Liver (tissue), 8 donors: ENCODE measurements at regions not wholly inside any gene's neighbourhood (a gene's known extent, or its start where the extent isn't known, plus 50 kb on each side); places are given as distances from the start of the nearest gene placed in this dataset.

Experiments
- DNase-seq: peaks from one replicate; pipeline ENCODE4 v3.0.0-alpha.2; 2017; ENCODE audit warnings: low spot score
- H3K27ac ChIP-seq, 2 donors: one replicate each; pipeline ENCODE4 v1.7.0; 2013; ENCODE audit warnings: inconsistent platforms in 2 of 2, low read length in 2 of 2, control low read depth in 1 of 2, low read depth in 1 of 2, mild to moderate bottlenecking in 1 of 2
- H3K27me3 ChIP-seq, 4 donors: one replicate each; pipeline versions ENCODE4 v1.6.1 to v1.7.0; 2013; ENCODE audit warnings: low read length in 3 of 4, inconsistent platforms in 1 of 4, mild to moderate bottlenecking in 1 of 4, moderate library complexity in 1 of 4; ENCODE audit not compliant: control insufficient read depth in 4 of 4, insufficient read depth in 4 of 4
- H3K36me3 ChIP-seq, 4 donors: one replicate each; pipeline versions ENCODE4 v1.6.1 to v1.7.0; 2013; ENCODE audit warnings: low read length in 3 of 4, mild to moderate bottlenecking in 3 of 4, low read depth in 1 of 4, moderate library complexity in 1 of 4; ENCODE audit not compliant: control insufficient read depth in 4 of 4, insufficient read depth in 3 of 4
- H3K4me1 ChIP-seq, 4 donors: one replicate each; pipeline versions ENCODE4 v1.6.1 to v1.7.0; 2013; ENCODE audit warnings: low read length in 3 of 4, mild to moderate bottlenecking in 3 of 4, moderate library complexity in 1 of 4; ENCODE audit not compliant: control insufficient read depth in 4 of 4, insufficient read depth in 4 of 4
- H3K4me3 ChIP-seq, 3 donors: one replicate each; pipeline versions ENCODE4 v1.6.1 to v1.7.0; 2013; ENCODE audit warnings: low read length in 3 of 3, control low read depth in 1 of 3, low read depth in 1 of 3, mild to moderate bottlenecking in 1 of 3
- H3K9ac ChIP-seq, 2 donors: one replicate each; pipeline ENCODE4 v1.7.0; 2013; ENCODE audit warnings: low read length in 2 of 2, mild to moderate bottlenecking in 2 of 2, moderate library complexity in 2 of 2, control low read depth in 1 of 2, low read depth in 1 of 2
- H3K9me3 ChIP-seq, 4 donors: one replicate each; pipeline versions ENCODE4 v1.6.1 to v1.7.0; 2013; ENCODE audit warnings: low read length in 3 of 4; ENCODE audit not compliant: control insufficient read depth in 4 of 4
- FOXA1 ChIP-seq: IDR thresholded peaks from 2 replicates; pipeline ENCODE4 v1.6.1; 2016; ENCODE audit warnings: antibody characterized with exemption
- FOXA2 ChIP-seq: IDR thresholded peaks from 2 replicates; pipeline ENCODE4 v1.6.1; 2016; ENCODE audit warnings: antibody characterized with exemption
- GABPA ChIP-seq, 2 donors: IDR thresholded peaks in 1 of 2; conservative IDR thresholded peaks in 1 of 2; 2 replicates each; pipeline ENCODE4 v1.6.1; 2016; ENCODE audit warnings: antibody characterized with exemption in 2 of 2, mild to moderate bottlenecking in 1 of 2, moderate library complexity in 1 of 2
- HNF4A ChIP-seq, 2 donors: conservative IDR thresholded peaks; 2 replicates each; pipeline ENCODE4 v1.6.1; 2016; ENCODE audit warnings: antibody characterized with exemption in 2 of 2, mild to moderate bottlenecking in 2 of 2
- HNF4G ChIP-seq: IDR thresholded peaks from 2 replicates; pipeline ENCODE4 v1.6.1; 2016; ENCODE audit warnings: antibody characterized with exemption
- JUND ChIP-seq, 2 donors: IDR thresholded peaks; 2 replicates each; pipeline ENCODE4 v1.6.1; 2016; ENCODE audit warnings: antibody characterized with exemption in 2 of 2
- NR2F2 ChIP-seq: IDR thresholded peaks from 2 replicates; pipeline ENCODE4 v1.6.1; 2016; ENCODE audit warnings: antibody characterized with exemption
- RAD21 ChIP-seq, 2 donors: IDR thresholded peaks; 2 replicates each; pipeline ENCODE4 v1.6.1; 2016; ENCODE audit warnings: antibody characterized with exemption in 2 of 2, mild to moderate bottlenecking in 2 of 2
- RXRA ChIP-seq, 2 donors: IDR thresholded peaks; 2 replicates each; pipeline ENCODE4 v1.6.1; 2017 to 2018; ENCODE audit warnings: antibody characterized with exemption in 2 of 2, mild to moderate bottlenecking in 1 of 2
- SP1 ChIP-seq: IDR thresholded peaks from 2 replicates; pipeline ENCODE4 v1.6.1; 2018; ENCODE audit warnings: antibody characterized with exemption, mild to moderate bottlenecking
- TAF1 ChIP-seq: conservative IDR thresholded peaks from 2 replicates; pipeline ENCODE4 v1.6.1; 2016; ENCODE audit warnings: antibody characterized with exemption, mild to moderate bottlenecking
- YY1 ChIP-seq: IDR thresholded peaks from 2 replicates; pipeline ENCODE4 v1.6.1; 2016; ENCODE audit warnings: antibody characterized with exemption, mild to moderate bottlenecking
- WGBS: extraction: QIAGEN DNeasy Blood & Tissue Kit; methylation state at CpG from one replicate; pipeline ENCODE4 v1.1.7; 2013; 5-methylcytosine and 5-hydroxymethylcytosine counted together
- TF ChIP-seq, protein P1 (sequence below): IDR thresholded peaks from 2 replicates; pipeline ENCODE4 v1.6.1; 2016; ENCODE audit warnings: antibody characterized with exemption
- TF ChIP-seq, protein P2 (sequence below): IDR thresholded peaks from 2 replicates; pipeline ENCODE4 v1.6.1; 2016; ENCODE audit warnings: antibody characterized with exemption, mild to moderate bottlenecking
- TF ChIP-seq, protein P3 (sequence below): fragments of 150-350 bp; IDR thresholded peaks from 2 replicates; pipeline ENCODE4 v1.5.1; 2017; ENCODE audit warnings: improper control_type of control experiment, low read depth, low read length; ENCODE audit not compliant: missing input control
- TF ChIP-seq, protein P4 (sequence below): IDR thresholded peaks from 2 replicates; pipeline ENCODE4 v1.6.1; 2016; ENCODE audit warnings: antibody characterized with exemption
- TF ChIP-seq, protein P5 (sequence below): IDR thresholded peaks from 2 replicates; pipeline ENCODE4 v1.6.1; 2016; ENCODE audit warnings: antibody characterized with exemption
- donor health status: healthy.
- donor health status: healthy.
- donor health status: healthy.
- donor health status: healthy.
- donor health status: healthy.

DNA sequence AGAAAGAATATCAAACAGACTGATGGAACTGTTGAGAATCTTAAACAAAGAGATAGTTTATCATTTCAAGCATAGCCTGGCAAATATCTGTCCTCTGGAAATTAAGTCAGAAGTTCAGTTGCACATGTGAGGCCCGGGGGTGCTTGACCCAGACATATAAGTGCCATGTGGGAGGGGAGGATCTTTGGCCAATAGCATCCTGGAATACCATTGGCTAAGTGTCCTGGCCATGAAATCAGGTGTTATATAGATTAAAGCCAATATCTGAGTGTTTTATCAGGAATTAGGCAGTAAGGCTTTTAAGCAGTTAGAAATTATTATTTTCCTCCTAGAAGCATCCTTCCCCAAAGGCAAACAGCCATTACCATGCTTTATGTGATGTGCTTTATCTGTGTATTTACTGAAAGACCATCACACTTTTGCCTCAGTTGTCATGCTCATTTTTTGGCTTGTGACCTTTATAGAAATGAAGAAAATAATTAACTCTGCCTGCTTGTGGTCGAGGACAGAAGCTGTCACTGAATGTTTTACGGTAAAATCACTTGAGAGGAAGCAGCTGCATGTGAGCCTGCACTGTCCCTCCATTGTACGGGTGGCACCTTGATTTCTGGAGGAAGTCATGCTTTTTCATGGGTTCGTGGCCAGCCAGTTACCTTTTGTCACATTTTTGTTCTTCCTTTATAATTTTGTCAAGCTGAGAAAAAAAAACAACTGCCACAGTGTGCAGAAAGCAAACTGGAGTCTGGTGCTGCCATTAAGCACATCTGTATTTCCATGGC is 259.9 kb upstream of the FMN2 start:
- Histone ChIP-seq H3K27me3 (peaks cover 0 to 2% (median 0%) of the 10 kb centered on the region in 4 donors), H3K27ac (no peak overlapping the region), H3K4me3 (no peak overlapping the region), H3K36me3 (no peaks in the 10 kb centered on the region), H3K9ac (no peak overlapping the region), H3K9me3 (no peaks in the 10 kb centered on the region), H3K4me1 (no peaks in the 10 kb centered on the region)
- TF ChIP-seq, protein P1, sequence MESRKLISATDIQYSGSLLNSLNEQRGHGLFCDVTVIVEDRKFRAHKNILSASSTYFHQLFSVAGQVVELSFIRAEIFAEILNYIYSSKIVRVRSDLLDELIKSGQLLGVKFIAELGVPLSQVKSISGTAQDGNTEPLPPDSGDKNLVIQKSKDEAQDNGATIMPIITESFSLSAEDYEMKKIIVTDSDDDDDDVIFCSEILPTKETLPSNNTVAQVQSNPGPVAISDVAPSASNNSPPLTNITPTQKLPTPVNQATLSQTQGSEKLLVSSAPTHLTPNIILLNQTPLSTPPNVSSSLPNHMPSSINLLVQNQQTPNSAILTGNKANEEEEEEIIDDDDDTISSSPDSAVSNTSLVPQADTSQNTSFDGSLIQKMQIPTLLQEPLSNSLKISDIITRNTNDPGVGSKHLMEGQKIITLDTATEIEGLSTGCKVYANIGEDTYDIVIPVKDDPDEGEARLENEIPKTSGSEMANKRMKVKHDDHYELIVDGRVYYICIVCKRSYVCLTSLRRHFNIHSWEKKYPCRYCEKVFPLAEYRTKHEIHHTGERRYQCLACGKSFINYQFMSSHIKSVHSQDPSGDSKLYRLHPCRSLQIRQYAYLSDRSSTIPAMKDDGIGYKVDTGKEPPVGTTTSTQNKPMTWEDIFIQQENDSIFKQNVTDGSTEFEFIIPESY, result no peak
- TF ChIP-seq, protein P2, sequence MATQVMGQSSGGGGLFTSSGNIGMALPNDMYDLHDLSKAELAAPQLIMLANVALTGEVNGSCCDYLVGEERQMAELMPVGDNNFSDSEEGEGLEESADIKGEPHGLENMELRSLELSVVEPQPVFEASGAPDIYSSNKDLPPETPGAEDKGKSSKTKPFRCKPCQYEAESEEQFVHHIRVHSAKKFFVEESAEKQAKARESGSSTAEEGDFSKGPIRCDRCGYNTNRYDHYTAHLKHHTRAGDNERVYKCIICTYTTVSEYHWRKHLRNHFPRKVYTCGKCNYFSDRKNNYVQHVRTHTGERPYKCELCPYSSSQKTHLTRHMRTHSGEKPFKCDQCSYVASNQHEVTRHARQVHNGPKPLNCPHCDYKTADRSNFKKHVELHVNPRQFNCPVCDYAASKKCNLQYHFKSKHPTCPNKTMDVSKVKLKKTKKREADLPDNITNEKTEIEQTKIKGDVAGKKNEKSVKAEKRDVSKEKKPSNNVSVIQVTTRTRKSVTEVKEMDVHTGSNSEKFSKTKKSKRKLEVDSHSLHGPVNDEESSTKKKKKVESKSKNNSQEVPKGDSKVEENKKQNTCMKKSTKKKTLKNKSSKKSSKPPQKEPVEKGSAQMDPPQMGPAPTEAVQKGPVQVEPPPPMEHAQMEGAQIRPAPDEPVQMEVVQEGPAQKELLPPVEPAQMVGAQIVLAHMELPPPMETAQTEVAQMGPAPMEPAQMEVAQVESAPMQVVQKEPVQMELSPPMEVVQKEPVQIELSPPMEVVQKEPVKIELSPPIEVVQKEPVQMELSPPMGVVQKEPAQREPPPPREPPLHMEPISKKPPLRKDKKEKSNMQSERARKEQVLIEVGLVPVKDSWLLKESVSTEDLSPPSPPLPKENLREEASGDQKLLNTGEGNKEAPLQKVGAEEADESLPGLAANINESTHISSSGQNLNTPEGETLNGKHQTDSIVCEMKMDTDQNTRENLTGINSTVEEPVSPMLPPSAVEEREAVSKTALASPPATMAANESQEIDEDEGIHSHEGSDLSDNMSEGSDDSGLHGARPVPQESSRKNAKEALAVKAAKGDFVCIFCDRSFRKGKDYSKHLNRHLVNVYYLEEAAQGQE, result no peak
- TF ChIP-seq GABPA (IDR thresholded peaks at IDR 0.05 in 1 of 2, conservative IDR thresholded peaks at IDR 0.05 in 1 of 2) (no peak), NR2F2 (no peak), RXRA (IDR thresholded peaks at IDR 0.05) (no peak), FOXA1 (no peak), FOXA2 (no peak), TAF1 (no peak), YY1 (no peak), JUND (IDR thresholded peaks at IDR 0.05) (no peak), RAD21 (IDR thresholded peaks at IDR 0.05) (no peak), HNF4A (conservative IDR thresholded peaks at IDR 0.05) (no peak), HNF4G (no peak), SP1 (no peak)
- TF ChIP-seq, protein P3, sequence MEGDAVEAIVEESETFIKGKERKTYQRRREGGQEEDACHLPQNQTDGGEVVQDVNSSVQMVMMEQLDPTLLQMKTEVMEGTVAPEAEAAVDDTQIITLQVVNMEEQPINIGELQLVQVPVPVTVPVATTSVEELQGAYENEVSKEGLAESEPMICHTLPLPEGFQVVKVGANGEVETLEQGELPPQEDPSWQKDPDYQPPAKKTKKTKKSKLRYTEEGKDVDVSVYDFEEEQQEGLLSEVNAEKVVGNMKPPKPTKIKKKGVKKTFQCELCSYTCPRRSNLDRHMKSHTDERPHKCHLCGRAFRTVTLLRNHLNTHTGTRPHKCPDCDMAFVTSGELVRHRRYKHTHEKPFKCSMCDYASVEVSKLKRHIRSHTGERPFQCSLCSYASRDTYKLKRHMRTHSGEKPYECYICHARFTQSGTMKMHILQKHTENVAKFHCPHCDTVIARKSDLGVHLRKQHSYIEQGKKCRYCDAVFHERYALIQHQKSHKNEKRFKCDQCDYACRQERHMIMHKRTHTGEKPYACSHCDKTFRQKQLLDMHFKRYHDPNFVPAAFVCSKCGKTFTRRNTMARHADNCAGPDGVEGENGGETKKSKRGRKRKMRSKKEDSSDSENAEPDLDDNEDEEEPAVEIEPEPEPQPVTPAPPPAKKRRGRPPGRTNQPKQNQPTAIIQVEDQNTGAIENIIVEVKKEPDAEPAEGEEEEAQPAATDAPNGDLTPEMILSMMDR, result no peak
- TF ChIP-seq, protein P4, sequence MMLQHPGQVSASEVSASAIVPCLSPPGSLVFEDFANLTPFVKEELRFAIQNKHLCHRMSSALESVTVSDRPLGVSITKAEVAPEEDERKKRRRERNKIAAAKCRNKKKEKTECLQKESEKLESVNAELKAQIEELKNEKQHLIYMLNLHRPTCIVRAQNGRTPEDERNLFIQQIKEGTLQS, result no peak
- TF ChIP-seq, protein P5, sequence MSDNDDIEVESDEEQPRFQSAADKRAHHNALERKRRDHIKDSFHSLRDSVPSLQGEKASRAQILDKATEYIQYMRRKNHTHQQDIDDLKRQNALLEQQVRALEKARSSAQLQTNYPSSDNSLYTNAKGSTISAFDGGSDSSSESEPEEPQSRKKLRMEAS, result no peak
- WGBS, result 57% methylated on average over 5 of the region's 5 CpGs
- no peak for DNase-seq
